Stimulated activated CD4-positive, alpha-beta T cell treated with anti-CD3 and anti-CD28 coated beads, Interleukin-12 subunit alpha, Interleukin-12 subunit beta, amount 100 ng/mL, for 48 hours (primary cell): ENCODE measurements at regions not wholly inside any gene's neighbourhood (a gene's known extent, or its start where the extent isn't known, plus 50 kb on each side); places are given as distances from the start of the nearest gene placed in this dataset.

Source experiments
- DNase-seq, 3 donors: peaks; one replicate each; pipeline ENCODE4 v3.0.0-alpha.2; 2020; ENCODE audit warnings: low read depth in 2 of 3, low spot score in 1 of 3

DNA sequence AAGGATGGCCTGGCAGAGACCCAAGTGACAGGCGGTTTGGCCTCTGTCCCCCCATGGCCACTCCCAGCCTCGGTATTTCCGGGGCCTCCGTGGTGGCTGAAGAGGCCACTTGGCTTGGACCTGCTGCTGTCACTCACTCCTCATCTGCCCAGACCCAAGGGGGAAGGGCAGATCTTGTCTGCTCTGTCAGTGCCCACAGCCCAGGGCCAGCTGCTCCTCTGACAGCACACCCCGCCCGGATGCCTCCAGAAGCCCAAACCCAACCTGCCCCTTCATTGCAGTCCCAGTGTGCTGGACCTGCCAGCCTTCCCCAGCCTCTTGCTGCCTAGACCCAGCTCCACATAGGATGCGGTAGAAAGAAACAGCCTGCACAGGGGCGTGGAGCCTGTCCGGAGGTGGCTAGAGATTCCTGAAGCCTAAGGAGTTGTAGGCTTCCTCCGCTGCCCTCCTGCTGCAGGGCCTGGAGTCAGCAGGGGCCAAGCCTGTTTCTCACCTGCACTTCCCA, 52.0 kb downstream of the MAGEF1 start:
- no peak for DNase-seq

DNA sequence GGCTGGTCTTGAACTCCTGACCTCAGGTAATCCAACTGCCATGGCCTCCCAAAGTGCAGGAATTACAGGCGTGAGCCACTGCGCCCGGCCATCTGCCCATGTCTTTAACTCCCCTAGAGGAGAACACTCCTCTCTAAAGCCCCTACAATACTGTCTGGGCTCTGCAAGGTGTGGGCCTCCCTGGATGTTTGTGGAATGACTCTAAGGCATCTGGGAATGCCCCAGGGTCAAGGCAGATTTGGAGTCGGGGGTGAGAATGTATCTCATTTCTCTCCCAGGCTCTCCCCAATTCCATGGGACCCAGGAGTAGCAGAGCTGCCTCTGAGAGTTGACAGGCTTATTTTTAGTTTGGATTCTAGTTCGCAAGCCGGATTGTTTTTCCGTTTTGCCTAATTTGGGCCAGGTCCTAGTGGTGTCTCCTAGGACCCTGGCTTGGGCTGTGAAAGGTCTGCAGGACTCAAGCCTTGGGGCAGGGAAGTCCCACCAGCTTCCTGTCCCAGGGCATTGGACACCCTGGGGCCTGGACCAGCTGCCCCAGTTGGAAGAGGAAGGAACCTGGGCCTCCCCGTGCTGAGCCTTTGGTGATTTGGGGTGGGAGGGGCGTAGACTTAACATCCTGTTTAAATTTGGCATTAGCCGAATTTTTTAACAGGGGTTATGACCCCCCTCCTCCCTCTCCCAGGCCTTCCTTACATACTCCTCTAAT, 53.5 kb downstream of the MAGEF1 start:
- DNase-seq, result no peak

DNA sequence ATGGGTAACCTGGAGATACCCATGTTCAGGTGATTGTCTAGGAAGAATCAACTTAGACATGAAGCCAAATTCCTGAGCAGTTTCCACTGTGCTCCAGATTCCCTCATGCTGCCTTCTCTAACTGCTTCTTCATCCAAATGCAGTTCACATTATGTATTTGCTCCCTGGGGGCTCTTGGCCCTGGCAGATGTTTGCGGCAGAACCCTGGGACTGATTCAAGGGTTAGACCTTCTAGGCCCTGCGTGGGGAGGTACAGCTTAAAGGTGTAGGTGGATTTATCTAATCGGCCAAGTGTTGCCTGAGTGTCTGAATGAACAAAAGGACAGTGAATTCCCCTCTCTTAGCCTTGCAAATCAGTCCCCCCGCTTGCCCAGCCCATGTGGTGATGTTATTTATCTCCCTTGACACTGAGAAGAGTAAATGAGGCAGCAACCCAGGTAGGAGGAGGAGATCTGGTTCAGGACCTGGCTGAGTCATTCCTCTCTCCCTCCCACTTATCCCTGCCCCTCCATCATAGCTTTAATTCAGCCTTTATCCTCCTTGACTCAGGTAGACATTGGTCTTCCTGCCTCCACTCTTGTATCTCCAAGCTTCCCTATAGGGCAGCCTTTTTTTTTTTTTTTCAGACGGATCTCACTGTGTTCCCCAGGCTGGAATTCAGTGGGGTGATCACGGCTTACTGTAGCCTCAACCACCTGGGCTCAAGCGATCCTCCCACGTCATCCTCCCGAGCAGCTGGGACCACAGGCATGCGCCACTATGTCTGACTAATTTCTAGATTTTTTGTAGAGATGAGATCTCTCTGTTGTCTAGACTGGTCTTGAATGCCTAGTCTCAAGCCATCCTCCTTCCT, 54.8 kb downstream of the MAGEF1 start:
- DNase-seq, result peak; percentile 18 to 35 (median 21)

DNA sequence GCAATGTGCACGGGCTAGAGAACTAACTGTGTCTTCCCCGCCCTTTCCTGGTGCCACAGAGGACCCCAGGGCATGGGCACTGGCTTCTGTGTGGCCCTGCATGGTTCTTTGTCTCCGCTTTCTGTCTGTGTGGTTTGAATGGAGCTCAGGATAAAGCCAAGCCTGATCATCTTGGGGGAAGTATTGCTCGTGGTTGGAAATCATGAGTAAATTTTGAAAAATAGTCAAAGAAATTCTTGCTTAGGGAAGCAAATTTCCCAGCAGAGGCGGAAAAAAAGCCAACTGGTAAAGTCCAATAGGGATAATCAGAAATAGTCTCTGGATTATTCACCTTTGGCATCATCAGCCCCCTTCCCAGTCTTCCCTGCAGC, 55.4 kb downstream of the MAGEF1 start:
- no peak for DNase-seq

DNA sequence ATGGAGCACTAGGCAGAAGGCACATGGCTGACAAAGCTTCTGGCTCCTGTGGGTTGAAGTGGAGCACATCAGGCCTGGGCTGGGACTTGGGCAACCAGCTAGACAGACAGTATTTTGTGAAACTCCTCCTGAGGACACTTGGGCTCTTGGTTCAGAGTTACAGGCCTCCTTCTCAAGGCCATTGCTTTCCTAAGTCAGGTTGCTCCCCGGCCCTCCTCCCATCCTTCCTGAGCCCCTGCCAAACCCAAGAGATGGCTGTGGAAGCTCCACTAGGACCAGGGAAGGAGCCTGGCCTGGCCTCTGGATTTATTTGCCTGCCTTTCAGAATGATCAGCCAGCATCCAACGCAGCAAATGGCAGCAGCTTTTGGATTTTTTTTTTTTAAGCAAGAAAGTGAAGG, 56.3 kb downstream of the MAGEF1 start:
- DNase-seq, result no peak

DNA sequence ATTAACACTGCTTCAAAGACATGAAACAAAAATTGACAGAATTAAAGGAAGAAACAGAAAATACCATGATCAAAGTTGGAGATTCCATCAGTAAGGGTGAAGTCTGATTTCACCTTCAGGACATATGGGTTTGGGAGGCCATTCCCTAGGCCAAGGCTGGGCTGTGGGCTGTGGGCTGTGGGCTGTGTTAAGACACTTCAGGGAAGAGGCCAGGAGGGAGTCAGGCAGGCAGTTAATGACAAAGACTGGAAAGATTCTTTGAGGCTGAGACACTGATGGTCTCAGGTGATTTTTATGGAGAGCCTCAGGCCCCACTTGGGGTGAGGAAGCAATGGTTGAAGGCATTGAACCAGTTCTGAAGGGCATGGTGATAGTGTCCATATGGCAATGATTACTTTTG, 57.5 kb downstream of the MAGEF1 start:
- DNase-seq, result no peak

DNA sequence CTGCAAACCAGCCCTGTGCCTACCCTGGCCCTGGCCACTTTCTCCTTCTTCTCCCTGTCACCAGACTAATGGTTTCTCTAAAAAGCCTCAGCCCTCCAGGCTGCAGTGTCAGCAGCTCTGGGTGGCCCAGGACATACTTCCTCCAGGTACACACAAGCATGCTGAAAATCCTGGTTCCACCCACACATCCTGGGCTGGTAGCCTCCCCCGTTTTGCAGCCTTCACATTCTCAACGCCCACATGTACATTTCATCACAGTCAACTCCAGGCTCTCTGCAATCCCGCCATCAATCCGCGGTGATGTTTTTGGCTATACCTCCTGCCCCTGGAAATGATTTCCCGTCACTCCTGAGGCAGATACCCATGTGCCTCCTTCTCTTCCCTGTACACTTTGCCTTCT, 59.4 kb downstream of the MAGEF1 start:
- no peak for DNase-seq

DNA sequence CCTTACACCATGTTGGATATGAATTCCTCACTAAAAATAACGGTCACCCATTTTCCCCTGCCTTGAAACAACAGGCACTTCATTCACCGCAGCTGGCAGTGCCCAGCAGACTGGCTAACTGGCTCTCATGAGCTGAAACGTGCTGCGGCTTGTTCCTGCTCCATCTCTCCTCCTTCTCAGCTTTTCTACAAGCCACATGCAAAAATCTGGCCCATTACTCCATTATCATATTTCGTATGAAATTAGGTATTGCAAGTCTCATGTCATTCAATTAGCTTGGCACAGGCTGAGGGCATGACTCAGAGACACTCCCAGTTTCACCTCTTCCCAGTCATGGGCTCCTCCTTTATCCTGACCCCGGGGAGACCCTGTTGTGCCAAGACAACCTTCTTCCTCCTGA, 60.0 kb downstream of the MAGEF1 start:
- DNase-seq, result no peak

DNA sequence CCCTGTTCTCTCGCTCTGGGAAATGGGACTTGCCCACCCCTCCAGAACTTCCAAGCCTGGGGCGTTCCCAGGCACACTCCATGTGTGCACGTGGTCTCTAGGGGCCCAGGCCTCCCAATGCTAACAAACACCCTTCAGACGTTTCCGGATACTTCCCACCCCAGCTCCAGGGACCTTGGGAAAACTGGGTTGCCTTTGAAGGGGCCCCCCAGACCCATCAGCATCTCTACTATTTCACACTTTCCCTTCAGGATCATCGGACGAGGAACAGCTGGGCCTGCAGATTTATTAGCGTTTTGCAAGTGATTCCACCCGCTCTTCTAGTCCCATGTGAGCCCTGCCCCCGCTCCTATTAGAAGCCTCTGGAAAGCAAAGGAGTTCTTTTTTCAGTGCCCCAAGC, 63.2 kb downstream of the MAGEF1 start:
- no peak for DNase-seq

DNA sequence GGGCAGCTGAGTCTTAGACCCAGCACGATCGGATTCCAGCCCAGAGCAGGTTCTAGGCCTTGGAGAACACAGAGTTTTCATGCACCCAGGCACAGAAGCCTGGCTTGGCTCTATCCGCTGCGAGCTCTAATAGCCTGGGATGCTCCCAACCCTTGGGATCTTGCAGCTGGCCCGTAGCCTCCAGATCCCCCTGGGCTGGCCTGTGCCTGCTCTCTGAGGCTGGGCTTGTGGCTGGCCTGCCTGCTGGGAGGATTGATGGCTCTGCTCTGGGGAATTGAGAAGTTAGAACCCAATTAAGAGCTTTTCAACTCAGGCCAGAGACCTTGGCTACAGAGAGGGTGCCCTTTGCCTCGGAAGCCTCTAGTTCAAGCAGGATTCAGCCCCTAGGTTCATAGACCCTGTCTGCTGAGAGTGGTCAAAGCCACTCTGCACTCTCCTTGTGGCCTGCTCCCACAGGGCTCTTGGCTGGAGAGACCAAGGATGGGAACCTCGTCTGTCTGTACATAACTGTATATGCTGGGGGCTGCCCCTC, 64.4 kb downstream of the MAGEF1 start:
- no peak for DNase-seq

DNA sequence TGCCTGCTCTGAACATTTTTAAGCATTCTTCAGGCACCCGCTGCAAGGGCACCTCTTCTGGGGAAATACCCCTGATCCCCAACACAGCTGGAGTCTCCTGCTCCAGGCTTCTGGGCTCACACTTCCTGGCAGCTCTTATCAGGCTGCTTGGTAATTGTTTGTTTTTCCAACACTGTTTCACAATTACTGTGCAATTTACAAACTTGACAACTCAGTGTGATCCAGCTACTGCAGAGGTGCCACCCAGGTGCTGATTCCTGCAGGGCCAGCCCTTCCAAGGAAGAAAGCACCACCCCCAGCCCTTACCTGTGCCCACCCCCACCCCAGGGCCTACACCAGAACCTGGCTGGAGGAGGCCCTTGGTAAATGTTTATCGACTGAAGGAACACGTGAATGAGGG, 66.5 kb downstream of the MAGEF1 start:
- no peak for DNase-seq

DNA sequence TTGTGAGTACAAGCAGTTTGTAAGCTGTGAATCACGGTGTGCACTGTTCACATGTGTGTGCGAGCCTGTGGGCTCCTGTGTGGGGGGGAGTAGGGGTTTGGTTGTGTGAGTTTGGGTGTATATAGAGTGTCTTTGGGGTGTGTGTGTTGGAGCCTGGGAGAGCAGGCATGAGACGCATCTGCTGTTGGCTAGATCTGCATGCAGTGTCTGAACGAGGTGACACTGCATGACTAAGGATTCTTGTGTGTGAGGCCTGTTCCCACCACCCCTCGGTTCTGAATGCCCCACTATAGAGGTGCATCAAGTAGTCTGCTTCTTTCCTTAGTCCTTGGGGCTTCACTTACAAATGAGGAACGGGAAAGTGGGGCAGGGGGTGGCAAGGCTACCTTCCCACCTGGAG, 68.4 kb downstream of the MAGEF1 start:
- DNase-seq, result no peak

DNA sequence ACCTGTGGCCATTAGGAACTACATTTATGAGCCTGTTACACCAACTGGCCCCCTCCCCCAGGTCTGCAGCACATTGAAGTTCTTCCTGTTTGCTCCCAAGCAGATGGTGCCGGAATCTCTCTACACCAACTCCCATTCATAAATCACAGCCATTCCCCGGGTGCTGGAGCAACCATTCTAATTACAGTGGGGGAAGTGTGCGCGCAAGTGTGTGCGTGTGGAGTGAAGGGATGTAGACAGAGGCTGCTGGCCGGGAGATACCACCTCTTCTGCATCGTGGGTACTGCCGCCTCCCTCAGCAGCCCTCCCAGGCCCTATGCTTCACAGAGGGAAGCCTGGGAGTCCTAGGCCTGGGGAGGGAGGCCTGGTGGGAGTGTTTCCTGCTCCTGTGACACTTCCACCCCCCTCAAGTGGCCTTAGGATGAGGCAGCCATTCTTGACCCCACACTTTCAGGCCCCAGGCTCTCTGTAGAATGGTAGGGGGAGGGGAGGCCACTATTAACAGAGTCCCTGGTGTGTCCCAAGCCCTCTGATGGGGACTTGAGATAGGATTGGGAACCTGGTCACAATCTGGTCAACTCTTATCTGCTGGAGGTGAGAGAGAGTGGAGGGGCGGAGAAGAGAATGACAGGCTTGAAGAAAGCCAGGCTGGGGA, 69.1 kb downstream of the MAGEF1 start:
- DNase-seq, result no peak

DNA sequence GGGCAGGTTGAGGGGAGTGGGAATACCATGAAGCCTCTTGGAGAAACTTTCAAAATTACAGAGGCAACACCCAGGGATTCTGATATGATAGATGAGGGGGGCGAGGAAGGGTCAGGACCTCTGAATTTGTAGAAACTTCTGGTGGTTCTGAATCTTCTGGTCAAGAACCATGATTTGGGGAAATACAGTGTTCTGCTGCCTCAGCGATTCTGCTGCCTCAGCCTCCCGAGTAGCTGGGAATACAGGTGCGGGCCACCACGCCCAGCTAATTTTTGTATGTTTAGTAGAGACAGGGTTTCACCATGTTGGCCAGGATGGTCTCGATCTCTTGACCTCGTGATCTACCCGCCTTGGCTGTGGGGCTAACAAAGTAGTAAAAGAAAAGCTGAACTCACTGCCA, 70.4 kb downstream of the MAGEF1 start:
- no peak for DNase-seq

DNA sequence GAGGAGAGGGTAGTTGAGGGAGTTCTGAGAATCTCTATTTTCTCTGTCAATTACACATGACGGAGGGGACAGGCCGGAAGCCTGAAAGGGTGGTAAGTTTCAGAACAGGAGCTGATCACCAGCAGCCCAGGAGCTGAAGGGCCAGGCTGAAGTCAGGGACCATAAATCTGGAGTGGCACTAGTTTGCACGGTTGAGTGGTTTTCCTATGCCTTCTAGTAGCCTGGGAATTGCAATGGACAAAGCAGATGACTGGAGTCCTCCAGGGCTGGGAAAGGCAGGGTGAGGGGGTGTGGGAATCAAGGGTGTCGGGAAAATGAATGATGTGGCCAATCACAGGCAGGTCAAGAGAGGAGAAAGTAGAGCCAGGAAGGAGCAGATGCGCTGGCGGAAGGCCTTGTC, 72.5 kb downstream of the MAGEF1 start:
- no peak for DNase-seq

DNA sequence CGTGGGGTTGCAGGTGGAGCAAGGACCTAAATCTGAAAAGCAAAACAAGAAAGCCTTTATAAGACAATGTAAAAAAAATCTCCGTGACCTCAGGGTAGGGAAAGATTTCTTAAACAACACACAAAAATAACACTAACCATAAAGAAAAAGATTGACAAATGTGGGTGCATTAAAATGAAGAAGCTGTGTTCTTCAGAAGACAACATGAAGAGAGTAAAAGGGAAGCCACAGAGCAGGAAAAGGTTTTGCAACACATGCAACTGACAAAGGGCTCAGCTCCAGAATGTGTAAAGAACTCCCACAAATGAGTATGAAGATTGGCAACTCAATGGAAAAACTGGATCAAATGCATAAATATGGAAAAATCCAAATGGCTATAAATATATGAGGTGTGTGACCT, 74.2 kb downstream of the MAGEF1 start:
- no peak for DNase-seq

DNA sequence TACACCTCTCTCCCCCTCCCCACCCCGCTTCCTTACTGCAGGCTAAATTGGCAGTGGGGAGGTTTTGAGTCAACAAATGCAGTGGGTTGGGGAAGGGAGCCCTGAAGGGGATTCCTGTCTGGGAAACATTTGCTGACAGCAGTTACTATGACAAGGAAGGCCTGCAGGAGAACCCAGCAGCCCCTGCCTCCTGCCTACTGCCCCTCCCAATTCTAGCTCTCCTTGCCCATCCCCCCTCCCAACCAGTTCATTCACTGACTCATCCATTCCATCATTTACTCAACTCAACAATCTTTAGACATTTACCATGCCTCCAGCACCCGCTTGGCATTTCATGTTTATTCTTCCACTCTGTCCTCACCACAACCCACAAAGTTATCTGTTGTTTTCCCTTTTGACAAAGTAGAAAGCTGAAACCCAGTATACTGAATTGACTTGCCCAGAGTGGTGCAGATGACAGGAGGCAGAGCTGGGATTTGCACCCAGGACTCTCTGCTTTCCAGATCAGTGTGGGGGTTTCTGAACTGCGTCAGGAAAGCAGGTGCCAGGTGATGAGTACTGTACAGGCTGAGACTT, 75.0 kb downstream of the MAGEF1 start:
- peak; percentile 42 to 48 (median 45) for DNase-seq

DNA sequence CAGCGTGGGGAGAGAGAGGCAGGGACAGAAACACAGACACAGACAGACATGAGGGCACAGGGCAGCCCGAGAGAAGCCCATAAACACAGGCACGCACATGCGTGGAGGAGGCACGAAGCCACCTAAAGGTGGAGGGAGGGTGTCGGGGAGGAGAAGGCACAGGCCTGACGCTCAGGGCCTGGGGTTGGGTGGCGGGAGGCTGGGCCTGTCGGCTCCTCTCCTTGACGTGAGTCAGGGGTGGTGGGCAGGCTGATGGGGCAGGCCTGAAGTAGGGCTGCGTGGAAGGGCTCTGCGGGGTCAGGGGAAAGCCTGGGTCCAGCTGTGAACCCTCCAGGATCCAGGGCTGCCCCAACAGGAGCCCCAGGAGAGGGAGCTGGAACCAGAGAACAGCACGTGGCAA, 74.2 kb downstream of the EPHB3 start:
- no peak for DNase-seq

DNA sequence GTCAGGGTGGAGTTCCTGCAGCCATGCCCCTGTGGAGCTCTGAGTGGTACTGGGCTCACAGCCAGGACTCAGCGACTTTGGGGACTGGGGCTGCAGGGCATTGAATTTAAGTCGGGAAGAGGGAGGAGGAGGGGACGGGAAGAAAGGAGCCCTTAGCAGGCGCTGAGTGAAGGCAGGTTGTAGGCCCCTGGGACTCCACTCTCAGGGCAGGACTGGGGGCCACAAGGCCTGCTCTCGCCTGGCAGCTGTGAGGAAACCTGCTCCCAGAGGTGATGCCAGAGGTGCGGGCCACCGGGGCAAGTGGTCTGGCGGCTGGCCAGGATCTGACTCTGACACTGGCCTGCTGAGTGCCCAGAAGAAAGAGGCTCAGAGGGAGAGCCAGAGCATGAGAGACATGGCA, 73.5 kb downstream of the EPHB3 start:
- DNase-seq, result no peak

DNA sequence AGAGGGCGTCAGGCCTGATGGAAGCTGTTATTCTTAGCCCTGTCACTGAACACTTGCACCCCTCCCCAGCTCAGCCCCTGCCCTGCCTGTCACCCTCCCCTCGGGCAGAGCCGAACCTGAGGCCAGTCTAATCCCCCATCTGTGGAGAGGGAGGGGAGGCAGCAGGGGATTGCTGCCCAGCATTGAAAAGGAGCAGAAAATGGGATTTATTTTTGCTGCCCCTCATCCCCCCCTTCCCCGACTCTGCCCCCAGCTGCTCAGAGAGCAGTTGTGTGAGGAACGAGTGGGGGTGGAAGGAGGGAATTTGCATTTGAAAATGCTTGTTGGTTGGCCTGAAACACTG, 71.6 kb downstream of the EPHB3 start:
- DNase-seq, result no peak

DNA sequence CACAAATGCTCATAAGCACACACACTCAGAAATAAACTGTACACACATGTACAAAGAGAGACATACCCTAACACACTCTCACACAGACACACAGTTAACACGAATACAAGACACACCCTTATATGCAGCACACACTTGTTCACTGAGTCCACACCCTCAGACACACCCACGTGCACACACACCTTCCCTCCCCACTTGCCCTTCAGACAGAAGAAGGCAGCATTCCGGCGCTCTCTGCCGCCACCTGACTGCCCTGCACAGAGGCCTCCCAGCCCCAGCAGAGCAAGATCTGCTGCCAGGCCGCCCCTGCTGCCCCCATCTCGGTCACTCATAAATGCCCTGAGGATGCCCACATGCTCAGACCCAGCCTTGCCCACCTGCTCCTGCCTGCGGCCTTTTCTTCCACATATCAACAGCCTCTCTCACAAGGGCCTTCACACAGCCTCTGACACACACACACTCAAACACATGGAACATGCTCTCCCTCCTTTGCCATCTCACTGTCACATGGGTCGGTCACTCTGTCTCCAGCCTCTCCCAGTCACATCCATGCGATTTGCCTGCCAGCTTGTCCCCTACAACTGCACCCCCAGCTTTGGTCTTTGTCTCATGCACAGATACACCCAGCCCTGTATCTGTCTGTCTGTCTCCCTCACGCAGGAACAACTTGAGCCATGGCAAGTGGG, 71.1 kb downstream of the EPHB3 start:
- DNase-seq, result no peak
